ENCODE measurements at regions not wholly inside any gene's neighbourhood (a gene's known extent, or its start where the extent isn't known, plus 50 kb on each side); places are given as distances from the start of the nearest gene placed in this dataset.

DNA sequence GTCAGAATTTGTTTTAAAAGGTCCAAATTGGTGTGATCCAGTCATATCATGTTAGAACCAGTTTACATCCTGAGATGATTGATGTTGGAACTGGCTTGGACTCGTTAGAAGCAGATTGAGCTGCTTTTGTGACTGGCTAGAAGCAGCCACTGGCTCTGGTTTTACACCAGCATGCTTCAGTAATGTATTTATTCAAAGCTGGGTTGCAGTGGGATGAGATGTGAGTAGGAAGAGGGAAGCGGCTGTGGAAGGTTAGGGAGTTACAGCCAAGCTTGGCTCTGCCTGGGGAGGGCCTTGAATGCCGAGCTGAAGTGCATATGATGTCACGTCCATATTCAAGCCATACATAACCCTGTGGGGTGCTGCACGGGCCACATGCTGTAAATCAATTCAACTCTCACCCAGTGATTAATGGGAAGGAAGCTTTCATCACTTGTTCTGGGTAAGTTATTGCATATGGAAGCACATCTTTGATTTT is 104.0 kb upstream of the SMAD3 start:
- TF ChIP-seq, protein P1, sequence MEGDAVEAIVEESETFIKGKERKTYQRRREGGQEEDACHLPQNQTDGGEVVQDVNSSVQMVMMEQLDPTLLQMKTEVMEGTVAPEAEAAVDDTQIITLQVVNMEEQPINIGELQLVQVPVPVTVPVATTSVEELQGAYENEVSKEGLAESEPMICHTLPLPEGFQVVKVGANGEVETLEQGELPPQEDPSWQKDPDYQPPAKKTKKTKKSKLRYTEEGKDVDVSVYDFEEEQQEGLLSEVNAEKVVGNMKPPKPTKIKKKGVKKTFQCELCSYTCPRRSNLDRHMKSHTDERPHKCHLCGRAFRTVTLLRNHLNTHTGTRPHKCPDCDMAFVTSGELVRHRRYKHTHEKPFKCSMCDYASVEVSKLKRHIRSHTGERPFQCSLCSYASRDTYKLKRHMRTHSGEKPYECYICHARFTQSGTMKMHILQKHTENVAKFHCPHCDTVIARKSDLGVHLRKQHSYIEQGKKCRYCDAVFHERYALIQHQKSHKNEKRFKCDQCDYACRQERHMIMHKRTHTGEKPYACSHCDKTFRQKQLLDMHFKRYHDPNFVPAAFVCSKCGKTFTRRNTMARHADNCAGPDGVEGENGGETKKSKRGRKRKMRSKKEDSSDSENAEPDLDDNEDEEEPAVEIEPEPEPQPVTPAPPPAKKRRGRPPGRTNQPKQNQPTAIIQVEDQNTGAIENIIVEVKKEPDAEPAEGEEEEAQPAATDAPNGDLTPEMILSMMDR (IDR thresholded peaks at IDR 0.05 in 2 of 3, conservative IDR thresholded peaks at IDR 0.05 in 1 of 3; ENCODE audit: control insufficient read depth in 2 of 3, extremely low read depth in 1 of 3, insufficient read depth in 1 of 3, low read depth in 3 of 3, low read length in 3 of 3), result no peak
- TF ChIP-seq IKZF1 (conservative IDR thresholded peaks at IDR 0.05) (no peak), NR2C1 (IDR thresholded peaks at IDR 0.05) (no peak)
